ENCODE measurements at regions not wholly inside any gene's neighbourhood (a gene's known extent, or its start where the extent isn't known, plus 50 kb on each side); places are given as distances from the start of the nearest gene placed in this dataset.

GRCh38 chr3:151992326-151993041 is 119.0 kb downstream of the SUCNR1 start:
- DNase-seq (ENCODE audit: low read depth in 2 of 2), result no peak

- no peak for DNase-seq (ENCODE audit: low read depth in 2 of 2)
Measured at GRCh38 chr3:151995091-151995490, 121.6 kb downstream of the SUCNR1 start.

- no peak for DNase-seq (ENCODE audit: low read depth in 2 of 2)
Measured at GRCh38 chr3:151998744-151999143, 125.3 kb downstream of the SUCNR1 start.

GRCh38 chr3:151999936-152000335 is 126.5 kb downstream of the SUCNR1 start:
- no peak for DNase-seq (ENCODE audit: low read depth in 2 of 2)

- DNase-seq (ENCODE audit: low read depth in 2 of 2), result no peak
Measured at GRCh38 chr3:152011812-152012735, 138.6 kb downstream of the SUCNR1 start.

- no peak for DNase-seq (ENCODE audit: low read depth in 2 of 2)
Measured at GRCh38 chr3:152019508-152019907, 146.1 kb downstream of the SUCNR1 start.

GRCh38 chr3:152021951-152022461 is 148.6 kb downstream of the SUCNR1 start:
- peak in 1 of 2 donors; percentile 38 for DNase-seq (ENCODE audit: low read depth in 2 of 2)

GRCh38 chr3:152026033-152026556 is 152.7 kb downstream of the SUCNR1 start:
- no peak for DNase-seq (ENCODE audit: low read depth in 2 of 2)

- no peak for DNase-seq (ENCODE audit: low read depth in 2 of 2)
Measured at GRCh38 chr3:152030320-152030719, 156.9 kb downstream of the SUCNR1 start.

- no peak for DNase-seq (ENCODE audit: low read depth in 2 of 2)
Measured at GRCh38 chr3:152031321-152031720, 157.9 kb downstream of the SUCNR1 start.

GRCh38 chr3:152037297-152037696 is 163.9 kb downstream of the SUCNR1 start:
- no peak for DNase-seq (ENCODE audit: low read depth in 2 of 2)

- no peak for DNase-seq (ENCODE audit: low read depth in 2 of 2)
Measured at GRCh38 chr3:152037953-152038352, 164.5 kb downstream of the SUCNR1 start.

- no peak for DNase-seq (ENCODE audit: low read depth in 2 of 2)
Measured at GRCh38 chr3:152038490-152038889, 165.0 kb downstream of the SUCNR1 start.

- no peak for DNase-seq (ENCODE audit: low read depth in 2 of 2)
Measured at GRCh38 chr3:152039887-152040286, 166.4 kb downstream of the SUCNR1 start.

- no peak for DNase-seq (ENCODE audit: low read depth in 2 of 2)
Measured at GRCh38 chr3:152040319-152040718, 166.9 kb downstream of the SUCNR1 start.

GRCh38 chr3:152043620-152044019 is 170.2 kb downstream of the SUCNR1 start:
- no peak for DNase-seq (ENCODE audit: low read depth in 2 of 2)

GRCh38 chr3:152046280-152046679 is 172.8 kb downstream of the SUCNR1 start:
- no peak for DNase-seq (ENCODE audit: low read depth in 2 of 2)

GRCh38 chr3:152047465-152047864 is 174.0 kb downstream of the SUCNR1 start:
- DNase-seq (ENCODE audit: low read depth in 2 of 2), result no peak

- no peak for DNase-seq (ENCODE audit: low read depth in 2 of 2)
Measured at GRCh38 chr3:152048831-152049230, 175.4 kb downstream of the SUCNR1 start.

GRCh38 chr3:152050903-152051302 is 177.5 kb downstream of the SUCNR1 start:
- DNase-seq (ENCODE audit: low read depth in 2 of 2), result no peak

- no peak for DNase-seq (ENCODE audit: low read depth in 2 of 2)
Measured at GRCh38 chr3:152051501-152052404, 178.3 kb downstream of the SUCNR1 start.

All from stimulated activated CD4-positive, alpha-beta T cell treated with anti-CD3 and anti-CD28 coated beads, Interleukin-15, amount 100 ng/mL, for 48 hours (primary cell).